ENCODE measurements at regions not wholly inside any gene's neighbourhood (a gene's known extent, or its start where the extent isn't known, plus 50 kb on each side); places are given as distances from the start of the nearest gene placed in this dataset.

DNA sequence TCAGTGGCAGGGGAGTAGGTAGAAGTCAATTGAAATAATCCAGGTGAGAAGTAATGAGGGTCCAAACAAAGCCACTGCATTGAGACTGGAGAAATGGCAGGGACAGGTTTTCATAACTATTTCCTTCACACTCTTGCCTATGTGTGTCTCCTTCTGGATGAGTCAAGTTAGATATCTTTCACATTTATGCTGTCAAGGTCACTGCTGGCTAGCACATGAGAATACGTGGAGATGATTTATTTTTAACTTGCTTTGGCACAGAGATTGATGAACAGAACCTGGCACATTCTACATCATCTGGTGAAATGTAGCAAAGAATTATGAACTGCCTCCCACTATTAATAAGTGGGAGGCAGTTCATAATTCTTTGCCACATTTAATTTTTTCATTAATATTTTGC, 66.7 kb upstream of the BOD1L1 start (continued):
- TF ChIP-seq CHD7 (IDR thresholded peaks at IDR 0.05; ENCODE audit: insufficient replicate concordance, low read length) (no peak), RNF2 (IDR thresholded peaks at IDR 0.05; ENCODE audit: borderline replicate concordance, low read depth, low read length, missing control alignments, poor library complexity, severe bottlenecking) (no peak), CEBPB (IDR thresholded peaks at IDR 0.05; ENCODE audit: low read depth, low read length) (no peak), CTCF (IDR thresholded peaks at IDR 0.05; ENCODE audit: control extremely low read depth in 1 of 3, insufficient read depth in 1 of 3, low read depth in 1 of 3, low read length in 3 of 3) (no peak)

Measured in H1 (cell line).